AG04449 (cell line): ENCODE measurements at regions not wholly inside any gene's neighbourhood (a gene's known extent, or its start where the extent isn't known, plus 50 kb on each side); places are given as distances from the start of the nearest gene placed in this dataset.

ENCODE experiments used
- CTCF ChIA-PET: fragments of 350-600 bp; formaldehyde crosslinking; extraction: SDS; loops from one replicate; lab custom pipeline; 2021; ENCODE audit warnings: antibody characterized with exemption; lab: Yijun Ruan, JAX
- POLR2A ChIA-PET: fragments of 400-600, 350-600 bp; formaldehyde crosslinking; extraction: SDS; loops from one replicate; lab custom pipeline; 2020; ENCODE audit warnings: antibody characterized with exemption, inconsistent platforms; lab: Yijun Ruan, JAX
- DNase-seq: peaks from one replicate; pipeline ENCODE4 v3.0.0-alpha.2; 2010; ENCODE audit warnings: low read depth, low spot score
- H3K4me3 ChIP-seq: 2 replicates; pipeline ENCODE4 v1.5.1; 2011; ENCODE audit warnings: low read depth, mild to moderate bottlenecking, control low read depth, low read length
- TF ChIP-seq, protein P1 (sequence below): IDR thresholded peaks from one replicate; pipeline ENCODE4 v1.5.1; 2011; ENCODE audit warnings: mild to moderate bottlenecking, moderate library complexity, low read length, control low read depth, inconsistent platforms; ENCODE audit not compliant: insufficient read depth; ENCODE audit errors: missing control alignments

DNA sequence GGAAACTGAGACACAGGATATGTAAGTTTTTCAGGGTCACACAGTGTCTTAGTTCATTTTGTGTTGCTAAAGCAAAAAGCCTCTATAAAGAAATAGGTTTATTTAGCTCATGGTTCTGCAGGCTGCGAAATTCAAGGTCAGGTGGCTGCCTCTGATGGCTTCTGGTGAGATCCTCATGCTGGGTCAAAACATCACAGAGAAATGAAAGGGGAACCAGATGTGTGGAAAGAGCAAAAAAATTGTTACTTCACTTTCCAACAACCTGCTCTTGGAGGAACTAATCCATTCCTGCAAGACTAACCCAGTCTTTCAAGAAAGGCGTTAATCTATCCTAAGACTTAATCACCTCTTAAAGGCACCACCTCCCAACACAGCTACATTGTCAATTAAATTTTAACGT is 64.2 kb upstream of the UBL3 start:
- ChIA-PET CTCF (interaction anchor here (1.1 kb wide), 1 partner anchor 9 kb away, joined by 5 read pairs; no protein-coding TSS in a partner anchor), POLR2A (no interaction called here)
- TF ChIP-seq, protein P1, sequence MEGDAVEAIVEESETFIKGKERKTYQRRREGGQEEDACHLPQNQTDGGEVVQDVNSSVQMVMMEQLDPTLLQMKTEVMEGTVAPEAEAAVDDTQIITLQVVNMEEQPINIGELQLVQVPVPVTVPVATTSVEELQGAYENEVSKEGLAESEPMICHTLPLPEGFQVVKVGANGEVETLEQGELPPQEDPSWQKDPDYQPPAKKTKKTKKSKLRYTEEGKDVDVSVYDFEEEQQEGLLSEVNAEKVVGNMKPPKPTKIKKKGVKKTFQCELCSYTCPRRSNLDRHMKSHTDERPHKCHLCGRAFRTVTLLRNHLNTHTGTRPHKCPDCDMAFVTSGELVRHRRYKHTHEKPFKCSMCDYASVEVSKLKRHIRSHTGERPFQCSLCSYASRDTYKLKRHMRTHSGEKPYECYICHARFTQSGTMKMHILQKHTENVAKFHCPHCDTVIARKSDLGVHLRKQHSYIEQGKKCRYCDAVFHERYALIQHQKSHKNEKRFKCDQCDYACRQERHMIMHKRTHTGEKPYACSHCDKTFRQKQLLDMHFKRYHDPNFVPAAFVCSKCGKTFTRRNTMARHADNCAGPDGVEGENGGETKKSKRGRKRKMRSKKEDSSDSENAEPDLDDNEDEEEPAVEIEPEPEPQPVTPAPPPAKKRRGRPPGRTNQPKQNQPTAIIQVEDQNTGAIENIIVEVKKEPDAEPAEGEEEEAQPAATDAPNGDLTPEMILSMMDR: no peak
- no peak for DNase-seq
- H3K4me3 ChIP-seq: no peak overlapping the region

DNA sequence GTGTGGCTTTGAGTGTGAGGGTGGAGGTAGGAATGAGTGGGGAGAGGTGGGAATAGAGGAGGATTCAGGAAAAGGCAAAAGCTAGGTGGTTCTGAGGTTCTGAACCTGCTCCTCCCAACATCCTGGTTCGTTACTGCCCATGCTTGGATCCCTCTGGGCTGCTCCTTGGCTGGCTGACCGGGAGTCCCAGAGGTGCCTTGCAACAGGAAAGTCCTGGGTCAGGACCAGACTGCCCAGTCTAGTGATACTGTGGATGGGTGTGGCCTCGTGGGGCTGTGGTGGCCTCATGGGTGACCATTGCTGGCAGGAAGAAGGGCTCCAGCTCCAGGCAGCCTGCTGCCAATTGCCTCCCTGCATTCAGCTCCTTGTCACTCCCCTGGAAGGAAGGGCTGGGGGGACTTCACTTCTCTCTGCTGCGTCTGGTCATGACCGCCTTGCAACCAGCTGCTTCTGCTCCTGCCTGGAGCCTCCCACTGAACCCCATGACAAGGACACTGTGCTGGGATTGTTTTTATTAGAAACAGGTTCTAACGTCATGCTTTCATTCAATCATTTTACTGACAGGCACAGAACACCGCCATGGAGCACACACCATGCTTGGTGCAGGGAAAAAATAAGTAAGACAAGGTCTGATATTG is 61.5 kb upstream of the UBL3 start:
- ChIA-PET POLR2A (no interaction called here), CTCF (interaction anchor here (0.8 to 4.2 kb wide), 5 partner anchors 9 to 202 kb away, joined by 3 to 23 read pairs (median 4); no protein-coding TSS in a partner anchor)
- no peak for DNase-seq
- TF ChIP-seq, protein P1: no peak
- H3K4me3 ChIP-seq: no peak overlapping the region

DNA sequence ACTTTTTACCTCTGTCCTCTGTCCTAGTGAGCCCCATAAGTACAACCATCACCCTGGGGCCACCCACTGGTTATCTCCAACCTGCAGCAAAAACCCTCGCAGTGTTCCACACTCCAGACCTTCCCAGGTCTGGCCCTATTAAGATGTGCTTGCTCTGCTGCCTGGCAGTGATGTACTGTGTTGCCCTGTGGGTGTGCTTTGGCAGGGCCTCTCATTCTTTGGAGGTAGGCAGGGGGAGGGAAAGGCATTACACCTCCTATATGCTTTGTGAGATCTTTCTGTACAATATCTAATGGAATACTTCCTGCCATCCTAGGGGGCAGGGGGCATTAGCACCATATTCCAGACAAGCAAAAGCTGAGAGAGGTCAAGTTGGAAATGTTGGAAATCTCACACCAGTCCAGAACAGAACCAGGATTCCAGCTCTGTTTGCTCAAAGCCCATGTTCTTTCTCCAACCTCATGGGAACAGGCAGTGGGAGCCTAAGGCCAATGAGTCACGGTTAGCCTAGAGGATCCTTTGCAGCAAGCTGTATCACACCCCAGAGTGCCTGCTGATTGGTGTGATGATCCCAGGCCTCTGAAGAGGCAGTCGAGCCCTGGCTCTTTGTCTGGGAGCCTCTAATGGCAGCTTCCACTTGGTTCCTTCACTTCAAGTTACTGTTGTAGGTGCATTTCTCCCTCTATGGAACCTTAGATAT is 59.7 kb upstream of the UBL3 start:
- H3K4me3 ChIP-seq: no peak overlapping the region
- TF ChIP-seq, protein P1: no peak
- ChIA-PET POLR2A (no interaction called here), CTCF (interaction anchor here (0.7 to 4.2 kb wide), 4 partner anchors 14 to 204 kb away, joined by 3 to 23 read pairs (median 4); no protein-coding TSS in a partner anchor)
- no peak for DNase-seq

DNA sequence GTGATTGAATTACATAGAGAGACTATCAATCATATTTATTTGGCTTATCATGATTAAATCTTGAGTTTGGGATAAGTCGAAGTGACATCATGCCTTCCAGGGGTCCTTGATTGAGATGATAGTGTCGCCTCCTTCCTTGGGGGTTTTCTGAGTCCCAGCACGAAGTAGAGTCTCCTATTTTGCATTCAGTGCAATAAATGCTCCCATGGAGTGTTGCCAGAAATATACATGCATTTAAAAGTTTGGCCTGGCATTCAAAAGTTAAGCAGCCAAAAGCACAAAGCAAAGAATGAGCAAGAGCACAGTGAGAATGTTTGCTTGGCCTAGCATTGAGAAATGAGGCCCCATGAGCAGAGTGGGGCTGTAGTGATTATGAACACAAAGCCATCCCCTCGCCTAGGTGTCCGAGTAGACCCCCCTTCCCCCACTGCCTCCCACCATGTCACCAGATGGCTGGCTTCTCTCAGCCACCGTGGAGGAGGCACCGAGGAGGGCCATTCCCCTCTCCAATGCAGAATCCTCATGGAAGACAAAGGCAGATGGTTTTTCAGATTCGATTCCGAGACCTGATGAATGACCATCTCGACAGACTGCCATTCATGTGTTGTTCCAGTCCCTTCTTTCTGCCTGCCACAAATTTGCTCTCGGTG is 58.8 kb upstream of the UBL3 start:
- TF ChIP-seq, protein P1: no peak
- POLR2A ChIA-PET: interaction anchor here (1.2 kb wide), 1 partner anchor 13 kb away, joined by 5 read pairs; no protein-coding TSS in a partner anchor
- CTCF ChIA-PET: interaction anchor here (0.7 to 4.2 kb wide), 4 partner anchors 15 to 203 kb away, joined by 3 to 23 read pairs (median 15); no protein-coding TSS in a partner anchor

DNA sequence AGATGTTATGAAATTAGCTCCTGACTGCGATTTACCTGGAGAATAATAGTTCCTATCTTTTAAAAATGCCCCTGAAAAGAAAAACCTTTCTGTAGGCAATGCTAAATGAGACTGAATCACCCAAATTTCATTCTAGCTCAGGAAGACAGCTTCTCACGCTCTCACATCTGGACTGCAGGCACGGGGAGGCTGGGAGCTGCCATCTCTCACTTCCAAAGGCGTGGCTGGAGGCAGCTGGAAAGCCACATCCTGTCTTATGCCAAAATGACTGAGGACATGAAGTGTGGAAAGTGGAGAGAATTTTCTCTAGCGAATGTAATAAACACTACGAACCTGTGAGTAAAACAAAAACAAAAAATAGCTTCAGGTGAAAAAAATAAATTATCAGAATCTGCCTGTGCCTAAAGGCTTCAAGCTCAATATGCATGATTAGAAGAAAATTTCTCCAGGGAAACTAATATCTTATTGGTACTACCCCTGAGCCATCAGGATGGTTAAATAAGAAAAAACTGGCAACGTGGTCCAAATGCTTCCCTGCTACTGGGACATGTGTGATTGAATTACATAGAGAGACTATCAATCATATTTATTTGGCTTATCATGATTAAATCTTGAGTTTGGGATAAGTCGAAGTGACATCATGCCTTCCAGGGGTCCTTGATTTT is 58.1 kb upstream of the UBL3 start:
- TF ChIP-seq, protein P1: no peak
- ChIA-PET CTCF (interaction anchor here (0.6 to 2.2 kb wide), 7 partner anchors 8 to 207 kb away, joined by 3 to 21 read pairs (median 5); no protein-coding TSS in a partner anchor), POLR2A (interaction anchor here (0.6 to 1.2 kb wide), 3 partner anchors 14 to 206 kb away, joined by 3 to 5 read pairs (median 4); no protein-coding TSS in a partner anchor)

More for the DNA sequence above, 58.8 kb upstream of the UBL3 start:
- H3K4me3 ChIP-seq: no peak overlapping the region
- DNase-seq: no peak

More for the DNA sequence above, 58.1 kb upstream of the UBL3 start:
- no peak overlapping the region for H3K4me3 ChIP-seq
- no peak for DNase-seq
